OCI-LY1 (cell line): ENCODE measurements at regions not wholly inside any gene's neighbourhood (a gene's known extent, or its start where the extent isn't known, plus 50 kb on each side); places are given as distances from the start of the nearest gene placed in this dataset.

ENCODE experiments used
- EZH2 ChIP-seq: fragments of 200-600 bp; sonication (generic), shearing (Covaris generic); IDR thresholded peaks from 2 replicates; pipeline ENCODE4 v1.8.0; 2017; ENCODE audit warnings: borderline replicate concordance, mixed run types, mild to moderate bottlenecking, antibody characterized with exemption, low read length, moderate library complexity, mixed read lengths
- TF ChIP-seq, protein P1 (sequence below): fragments of 200-600 bp; sonication (generic), shearing (Covaris generic); IDR thresholded peaks from 2 replicates; pipeline ENCODE4 v1.5.1; 2017; ENCODE audit warnings: mild to moderate bottlenecking, antibody characterized with exemption, low read length, moderate library complexity, mixed read lengths

DNA sequence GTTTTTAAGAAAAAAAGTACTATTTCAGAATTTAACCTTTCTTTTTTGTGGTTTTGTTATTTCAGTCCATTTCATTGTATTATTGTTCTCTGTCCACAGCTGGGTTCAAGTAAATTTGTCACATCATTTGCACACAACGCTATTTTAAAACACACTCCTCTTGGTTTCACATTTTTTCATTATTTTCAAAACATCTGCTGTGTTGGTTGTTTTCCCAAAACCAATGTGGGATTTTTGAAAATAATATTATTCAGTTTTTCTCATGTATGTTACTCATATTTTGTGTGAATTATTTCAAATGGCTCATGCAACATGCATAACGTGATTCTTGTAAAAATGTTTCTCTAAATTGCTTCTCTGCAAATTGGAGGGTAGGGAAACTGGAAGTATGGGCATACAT lies 589.2 kb downstream of the METTL4 start:
- TF ChIP-seq, protein P1, sequence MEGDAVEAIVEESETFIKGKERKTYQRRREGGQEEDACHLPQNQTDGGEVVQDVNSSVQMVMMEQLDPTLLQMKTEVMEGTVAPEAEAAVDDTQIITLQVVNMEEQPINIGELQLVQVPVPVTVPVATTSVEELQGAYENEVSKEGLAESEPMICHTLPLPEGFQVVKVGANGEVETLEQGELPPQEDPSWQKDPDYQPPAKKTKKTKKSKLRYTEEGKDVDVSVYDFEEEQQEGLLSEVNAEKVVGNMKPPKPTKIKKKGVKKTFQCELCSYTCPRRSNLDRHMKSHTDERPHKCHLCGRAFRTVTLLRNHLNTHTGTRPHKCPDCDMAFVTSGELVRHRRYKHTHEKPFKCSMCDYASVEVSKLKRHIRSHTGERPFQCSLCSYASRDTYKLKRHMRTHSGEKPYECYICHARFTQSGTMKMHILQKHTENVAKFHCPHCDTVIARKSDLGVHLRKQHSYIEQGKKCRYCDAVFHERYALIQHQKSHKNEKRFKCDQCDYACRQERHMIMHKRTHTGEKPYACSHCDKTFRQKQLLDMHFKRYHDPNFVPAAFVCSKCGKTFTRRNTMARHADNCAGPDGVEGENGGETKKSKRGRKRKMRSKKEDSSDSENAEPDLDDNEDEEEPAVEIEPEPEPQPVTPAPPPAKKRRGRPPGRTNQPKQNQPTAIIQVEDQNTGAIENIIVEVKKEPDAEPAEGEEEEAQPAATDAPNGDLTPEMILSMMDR: no peak
- TF ChIP-seq EZH2: no peak
